ENCODE measurements at regions not wholly inside any gene's neighbourhood (a gene's known extent, or its start where the extent isn't known, plus 50 kb on each side); places are given as distances from the start of the nearest gene placed in this dataset. TPM values are rescaled to one million over a fixed set of nuclear protein-coding genes. Genes with fewer than 3 reads are reported as not detected.
"Not testable (repeated sequence)": the region's sequence is repeated elsewhere in the genome, so short reads cannot be mapped to it uniquely, and the experiment has no call there.

DNA sequence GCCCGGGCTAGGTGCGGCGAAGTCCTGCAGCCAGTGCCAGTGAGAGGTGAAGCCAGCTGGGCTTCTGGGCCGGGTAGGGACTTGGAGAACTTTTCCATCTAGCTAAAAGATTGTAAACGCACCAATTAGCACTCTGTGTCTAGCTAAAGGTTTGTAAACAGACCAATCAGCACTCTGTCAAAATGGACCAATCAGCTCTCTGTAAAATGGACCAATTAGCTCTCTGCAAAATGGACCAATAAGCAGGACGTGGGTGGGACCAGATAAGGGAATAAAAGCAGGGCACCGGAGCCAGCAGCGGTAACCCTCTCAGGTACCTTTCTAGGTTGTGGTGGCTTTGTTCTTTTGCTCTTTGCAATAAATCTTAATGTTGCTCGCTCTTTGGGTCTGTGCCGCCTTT is 195.1 kb downstream of the ANKRD30BL start:
- not testable (repeated sequence) for H3K27ac ChIP-seq (ENCODE audit: low read depth); H3K4me1 ChIP-seq (ENCODE audit: insufficient read depth); DNase-seq (ENCODE audit: extremely low spot score); H3K4me3 ChIP-seq (ENCODE audit: low read depth, low read length); H3K36me3 ChIP-seq (ENCODE audit: insufficient read depth)
- WGBS: 75% methylated on average over 10 of the region's 10 CpGs

DNA sequence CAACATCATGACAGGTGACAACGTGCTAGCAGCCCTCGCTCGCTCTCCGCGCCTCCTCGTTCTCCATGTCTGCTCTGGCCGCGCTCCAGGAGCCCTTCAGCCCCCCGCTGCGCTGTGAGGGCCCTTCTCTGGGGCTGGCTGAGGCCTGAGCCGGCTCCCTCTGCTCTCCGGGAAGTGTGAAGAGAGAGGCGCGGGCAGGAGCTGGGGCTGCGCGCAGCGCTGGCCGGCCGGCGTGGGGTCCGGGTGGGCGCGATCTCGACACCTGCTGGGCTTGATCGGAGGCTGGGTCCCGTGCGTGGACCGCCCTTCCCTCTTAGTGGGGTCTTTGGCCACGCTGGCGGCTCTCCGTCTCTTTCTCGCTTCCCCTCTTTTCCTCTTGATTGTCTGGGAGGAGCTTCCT is 195.5 kb downstream of the ANKRD30BL start:
- Histone ChIP-seq H3K4me1 (ENCODE audit: insufficient read depth) (no peaks in the 10 kb centered on the region), H3K4me3 (ENCODE audit: low read depth, low read length) (no peak overlapping the region), H3K36me3 (ENCODE audit: insufficient read depth) (no peaks in the 10 kb centered on the region), H3K27ac (ENCODE audit: low read depth) (no peak overlapping the region)
- DNase-seq (ENCODE audit: extremely low spot score): no peak
- 93% methylated on average over 32 of the region's 32 CpGs for WGBS

DNA sequence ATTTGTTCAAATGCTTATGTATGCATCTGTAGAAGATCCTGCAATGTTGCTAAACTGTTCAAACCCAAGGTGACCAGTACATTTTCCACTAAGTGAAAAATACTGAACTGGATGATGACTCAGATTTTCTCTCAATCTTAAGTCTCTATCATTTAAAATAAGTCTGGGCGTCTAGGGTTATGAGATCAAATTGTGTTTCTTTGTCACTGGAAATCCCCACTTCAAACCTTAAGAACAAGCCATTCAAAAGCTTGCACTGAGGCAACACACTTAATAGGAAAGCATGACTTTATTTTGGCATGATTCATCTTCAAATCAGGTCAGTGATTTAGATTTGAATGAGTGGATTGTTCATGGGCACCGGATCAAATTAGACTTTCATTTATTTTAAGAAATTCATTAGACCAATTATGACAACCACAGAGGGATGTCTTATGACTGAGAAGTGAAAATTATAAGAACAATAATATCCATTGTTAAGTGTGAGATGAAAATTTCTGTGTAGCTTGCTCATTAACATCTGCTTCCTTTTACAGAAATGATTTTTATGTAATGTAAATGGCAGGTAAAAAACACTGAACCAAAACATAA is 203.6 kb downstream of the ANKRD30BL start:
- H3K4me3 ChIP-seq (ENCODE audit: low read depth, low read length); H3K36me3 ChIP-seq (ENCODE audit: insufficient read depth); H3K27ac ChIP-seq (ENCODE audit: low read depth); DNase-seq (ENCODE audit: extremely low spot score); H3K4me1 ChIP-seq (ENCODE audit: insufficient read depth): not testable (repeated sequence)
- 83% methylated on average over 2 of the region's 2 CpGs for WGBS

DNA sequence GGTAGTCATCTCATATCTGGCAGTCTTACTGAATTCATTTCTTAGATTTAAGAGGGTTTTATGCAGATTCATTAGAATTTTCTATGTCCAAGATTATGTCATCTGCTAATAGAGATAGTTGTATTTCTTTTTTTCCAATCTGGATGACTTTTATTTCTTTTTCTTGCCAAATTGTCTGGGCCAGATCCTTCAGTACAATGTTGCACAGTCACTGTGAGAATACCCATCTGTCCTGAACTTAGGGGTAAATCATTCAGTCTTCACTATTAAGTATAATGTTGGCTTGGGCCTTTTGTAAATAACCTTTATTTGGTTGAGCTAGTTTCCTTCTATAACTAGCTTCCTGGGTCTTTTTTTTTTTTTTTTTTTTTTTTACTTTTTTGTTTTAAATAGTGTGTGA is 213.1 kb downstream of the ANKRD30BL start:
- H3K36me3 ChIP-seq (ENCODE audit: insufficient read depth); H3K4me1 ChIP-seq (ENCODE audit: insufficient read depth); H3K27ac ChIP-seq (ENCODE audit: low read depth); H3K4me3 ChIP-seq (ENCODE audit: low read depth, low read length): not testable (repeated sequence)
- DNase-seq (ENCODE audit: extremely low spot score): peak; percentile 1

DNA sequence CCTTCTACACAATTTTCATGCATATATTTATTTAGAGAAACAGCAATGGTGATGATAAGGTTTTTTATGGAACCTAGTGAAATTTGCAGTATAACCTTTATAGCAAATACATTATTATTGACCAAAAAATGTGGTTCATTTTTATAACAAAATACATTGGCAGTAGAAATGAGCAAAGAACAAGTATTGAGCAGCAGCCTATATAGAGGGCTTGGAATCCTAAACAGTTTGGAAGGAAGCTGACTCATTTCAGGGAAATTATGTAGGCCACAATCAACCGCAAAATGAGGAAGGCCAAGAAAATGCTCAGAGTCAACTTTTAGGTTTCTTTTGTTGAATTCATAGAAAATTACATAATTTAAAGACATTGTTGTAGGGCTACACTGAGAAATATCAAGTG is 238.5 kb downstream of the ANKRD30BL start:
- not testable (repeated sequence) for H3K36me3 ChIP-seq (ENCODE audit: insufficient read depth); DNase-seq (ENCODE audit: extremely low spot score); H3K27ac ChIP-seq (ENCODE audit: low read depth); H3K4me1 ChIP-seq (ENCODE audit: insufficient read depth); H3K4me3 ChIP-seq (ENCODE audit: low read depth, low read length)
- 67% methylated on average over 1 of the region's 1 CpG for WGBS

DNA sequence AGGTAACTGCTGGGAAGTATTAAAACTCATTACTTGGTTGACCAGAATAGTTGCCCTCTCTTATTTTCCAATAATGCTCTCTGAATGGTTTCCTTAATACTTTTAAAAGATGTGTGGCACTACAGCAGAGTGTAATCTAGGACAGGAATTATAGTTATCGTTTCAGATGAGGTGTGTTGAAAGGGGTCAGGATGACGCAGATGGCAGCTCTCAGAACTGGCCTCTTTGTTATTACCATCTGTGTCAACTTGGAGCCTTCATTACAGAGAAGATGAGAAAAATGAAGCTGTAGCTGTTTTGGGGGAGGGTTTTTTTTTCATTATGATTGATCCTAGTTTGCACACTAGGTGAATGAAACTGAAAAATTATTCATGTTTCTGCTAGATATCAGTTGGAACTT is 238.9 kb downstream of the ANKRD30BL start:
- WGBS: 38% methylated on average over 2 of the region's 2 CpGs

More for the DNA sequence above, 238.9 kb downstream of the ANKRD30BL start:
- H3K27ac ChIP-seq (ENCODE audit: low read depth); H3K36me3 ChIP-seq (ENCODE audit: insufficient read depth); H3K4me3 ChIP-seq (ENCODE audit: low read depth, low read length); DNase-seq (ENCODE audit: extremely low spot score); H3K4me1 ChIP-seq (ENCODE audit: insufficient read depth): not testable (repeated sequence)

Small RNA genes lying in the stretch of these regions (small RNA-seq; reads per million reads assigned to genes)
- gene AC093787.1: not detected
